KBM-7 (cell line): ENCODE measurements at regions not wholly inside any gene's neighbourhood (a gene's known extent, or its start where the extent isn't known, plus 50 kb on each side); places are given as distances from the start of the nearest gene placed in this dataset.

Experiments used
- DNase-seq: peaks from one replicate; pipeline ENCODE4 v3.0.0-alpha.2; 2015
- in situ Hi-C: fragments of 300-500 bp; cut with MboI; formaldehyde crosslinking; loops from 2 replicates; pipeline ENCODE4 v1.14.3; 2020; ENCODE audit warnings: low sequenced_read_pairs, low pct_unique_long_range_greater_than_20kb, mixed read lengths

- in situ Hi-C loops: no loop called here
- DNase-seq: no peak
Observed at GRCh38 chr2:123687064-123687463, 338.0 kb upstream of the CNTNAP5 start.

GRCh38 chr2:123688231-123688940, 336.7 kb upstream of the CNTNAP5 start:
- in situ Hi-C loops: no loop called here
- no peak for DNase-seq

- peak; percentile 11 for DNase-seq
- in situ Hi-C loops: no loop called here
Observed at GRCh38 chr2:123692121-123692520, 333.0 kb upstream of the CNTNAP5 start.

GRCh38 chr2:123693836-123694235, 331.3 kb upstream of the CNTNAP5 start:
- peak; percentile 25 for DNase-seq
- in situ Hi-C loops: no loop called here

- DNase-seq: peak; percentile 40
- in situ Hi-C loops: no loop called here
Observed at GRCh38 chr2:123695426-123695825, 329.7 kb upstream of the CNTNAP5 start.

- in situ Hi-C loops: no loop called here
- peak; percentile 33 for DNase-seq
Observed at GRCh38 chr2:123696021-123696420, 329.1 kb upstream of the CNTNAP5 start.

- in situ Hi-C loops: no loop called here
- DNase-seq: peak; percentile 78
Observed at GRCh38 chr2:123696799-123697410, 328.2 kb upstream of the CNTNAP5 start.

- DNase-seq: no peak
- in situ Hi-C loops: no loop called here
Observed at GRCh38 chr2:123715467-123715982, 309.6 kb upstream of the CNTNAP5 start.

GRCh38 chr2:123717636-123718334, 307.3 kb upstream of the CNTNAP5 start:
- DNase-seq: no peak
- in situ Hi-C loops: no loop called here

- DNase-seq: no peak
Observed at GRCh38 chr2:123720760-123721159, 304.3 kb upstream of the CNTNAP5 start.

GRCh38 chr2:123723706-123724105, 301.4 kb upstream of the CNTNAP5 start:
- peak; percentile 43 for DNase-seq
- in situ Hi-C loops: no loop called here

More at GRCh38 chr2:123720760-123721159, 304.3 kb upstream of the CNTNAP5 start:
- in situ Hi-C loops: no loop called here

GRCh38 chr2:123732563-123732962, 292.5 kb upstream of the CNTNAP5 start:
- in situ Hi-C loops: no loop called here
- DNase-seq: no peak

- no peak for DNase-seq
- in situ Hi-C loops: no loop called here
Observed at GRCh38 chr2:123737371-123737770, 287.7 kb upstream of the CNTNAP5 start.

GRCh38 chr2:123738643-123739042, 286.4 kb upstream of the CNTNAP5 start:
- in situ Hi-C loops: no loop called here
- DNase-seq: no peak

- in situ Hi-C loops: no loop called here
- DNase-seq: no peak
Observed at GRCh38 chr2:123746006-123746405, 279.1 kb upstream of the CNTNAP5 start.

- DNase-seq: no peak
- in situ Hi-C loops: no loop called here
Observed at GRCh38 chr2:123747326-123747725, 277.8 kb upstream of the CNTNAP5 start.

GRCh38 chr2:123762221-123762620, 262.9 kb upstream of the CNTNAP5 start:
- in situ Hi-C loops: no loop called here

GRCh38 chr2:123768233-123768632, 256.9 kb upstream of the CNTNAP5 start:
- in situ Hi-C loops: no loop called here

More at GRCh38 chr2:123762221-123762620, 262.9 kb upstream of the CNTNAP5 start:
- no peak for DNase-seq

GRCh38 chr2:123769001-123769400, 256.1 kb upstream of the CNTNAP5 start:
- DNase-seq: no peak
- in situ Hi-C loops: no loop called here

More at GRCh38 chr2:123768233-123768632, 256.9 kb upstream of the CNTNAP5 start:
- DNase-seq: no peak
